ENCODE measurements at regions not wholly inside any gene's neighbourhood (a gene's known extent, or its start where the extent isn't known, plus 50 kb on each side); places are given as distances from the start of the nearest gene placed in this dataset.
"Not testable (repeated sequence)": the region's sequence is repeated elsewhere in the genome, so short reads cannot be mapped to it uniquely, and the experiment has no call there.

DNA sequence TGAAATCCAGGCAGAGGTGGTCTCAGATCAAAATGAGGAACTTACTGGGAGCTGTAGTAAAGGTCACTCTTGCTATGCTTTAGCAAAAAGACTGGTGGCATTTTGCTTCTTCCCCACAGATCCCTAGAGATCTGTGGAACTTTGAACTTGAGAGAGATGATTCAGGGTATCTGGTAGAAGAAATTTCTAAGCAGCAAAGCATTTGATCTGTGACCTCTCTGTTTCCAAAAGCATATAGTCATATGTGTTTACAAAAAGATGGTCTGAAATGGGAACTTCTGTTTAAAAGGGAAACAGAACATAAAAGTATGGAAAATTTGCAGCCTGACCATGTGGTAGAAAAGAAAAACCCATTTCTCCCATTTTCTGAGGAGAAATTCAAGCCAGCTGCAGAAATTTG lies 196.2 kb upstream of the PDZRN3 start:
- TF ChIP-seq, protein P1, sequence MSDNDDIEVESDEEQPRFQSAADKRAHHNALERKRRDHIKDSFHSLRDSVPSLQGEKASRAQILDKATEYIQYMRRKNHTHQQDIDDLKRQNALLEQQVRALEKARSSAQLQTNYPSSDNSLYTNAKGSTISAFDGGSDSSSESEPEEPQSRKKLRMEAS (IDR thresholded peaks at IDR 0.05; ENCODE audit: low read depth, low read length): not testable (repeated sequence)
- not testable (repeated sequence) for TF ChIP-seq CHD4 (IDR thresholded peaks at IDR 0.05); MYC (IDR thresholded peaks at IDR 0.05; ENCODE audit: insufficient read depth, insufficient read length, insufficient replicate concordance, low read length, severe bottlenecking); POLR2A (IDR thresholded peaks at IDR 0.05; ENCODE audit: low read depth, low read length); NBN (IDR thresholded peaks at IDR 0.05); SREBF1 (IDR thresholded peaks at IDR 0.05; ENCODE audit: low read length); CEBPB (IDR thresholded peaks at IDR 0.05; ENCODE audit: borderline replicate concordance in 1 of 2, low read depth in 2 of 2, low read length in 2 of 2); KDM1A (IDR thresholded peaks at IDR 0.05; ENCODE audit: borderline replicate concordance); EP300 (IDR thresholded peaks at IDR 0.05; ENCODE audit: borderline replicate concordance in 1 of 2, control insufficient read depth in 1 of 2, low read depth in 2 of 2, low read length in 2 of 2)
- TF ChIP-seq, protein P2, sequence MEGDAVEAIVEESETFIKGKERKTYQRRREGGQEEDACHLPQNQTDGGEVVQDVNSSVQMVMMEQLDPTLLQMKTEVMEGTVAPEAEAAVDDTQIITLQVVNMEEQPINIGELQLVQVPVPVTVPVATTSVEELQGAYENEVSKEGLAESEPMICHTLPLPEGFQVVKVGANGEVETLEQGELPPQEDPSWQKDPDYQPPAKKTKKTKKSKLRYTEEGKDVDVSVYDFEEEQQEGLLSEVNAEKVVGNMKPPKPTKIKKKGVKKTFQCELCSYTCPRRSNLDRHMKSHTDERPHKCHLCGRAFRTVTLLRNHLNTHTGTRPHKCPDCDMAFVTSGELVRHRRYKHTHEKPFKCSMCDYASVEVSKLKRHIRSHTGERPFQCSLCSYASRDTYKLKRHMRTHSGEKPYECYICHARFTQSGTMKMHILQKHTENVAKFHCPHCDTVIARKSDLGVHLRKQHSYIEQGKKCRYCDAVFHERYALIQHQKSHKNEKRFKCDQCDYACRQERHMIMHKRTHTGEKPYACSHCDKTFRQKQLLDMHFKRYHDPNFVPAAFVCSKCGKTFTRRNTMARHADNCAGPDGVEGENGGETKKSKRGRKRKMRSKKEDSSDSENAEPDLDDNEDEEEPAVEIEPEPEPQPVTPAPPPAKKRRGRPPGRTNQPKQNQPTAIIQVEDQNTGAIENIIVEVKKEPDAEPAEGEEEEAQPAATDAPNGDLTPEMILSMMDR (IDR thresholded peaks at IDR 0.05 in 2 of 3, conservative IDR thresholded peaks at IDR 0.05 in 1 of 3; ENCODE audit: control insufficient read depth in 2 of 3, extremely low read depth in 1 of 3, insufficient read depth in 1 of 3, low read depth in 3 of 3, low read length in 3 of 3): not testable (repeated sequence)
- TF ChIP-seq, protein P3, sequence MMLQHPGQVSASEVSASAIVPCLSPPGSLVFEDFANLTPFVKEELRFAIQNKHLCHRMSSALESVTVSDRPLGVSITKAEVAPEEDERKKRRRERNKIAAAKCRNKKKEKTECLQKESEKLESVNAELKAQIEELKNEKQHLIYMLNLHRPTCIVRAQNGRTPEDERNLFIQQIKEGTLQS (IDR thresholded peaks at IDR 0.05; ENCODE audit: borderline replicate concordance, extremely low read depth, low read depth, low read length): not testable (repeated sequence)
- TF ChIP-seq, protein P4, sequence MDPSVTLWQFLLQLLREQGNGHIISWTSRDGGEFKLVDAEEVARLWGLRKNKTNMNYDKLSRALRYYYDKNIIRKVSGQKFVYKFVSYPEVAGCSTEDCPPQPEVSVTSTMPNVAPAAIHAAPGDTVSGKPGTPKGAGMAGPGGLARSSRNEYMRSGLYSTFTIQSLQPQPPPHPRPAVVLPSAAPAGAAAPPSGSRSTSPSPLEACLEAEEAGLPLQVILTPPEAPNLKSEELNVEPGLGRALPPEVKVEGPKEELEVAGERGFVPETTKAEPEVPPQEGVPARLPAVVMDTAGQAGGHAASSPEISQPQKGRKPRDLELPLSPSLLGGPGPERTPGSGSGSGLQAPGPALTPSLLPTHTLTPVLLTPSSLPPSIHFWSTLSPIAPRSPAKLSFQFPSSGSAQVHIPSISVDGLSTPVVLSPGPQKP (IDR thresholded peaks at IDR 0.05; ENCODE audit: low read depth, low read length): not testable (repeated sequence)

Measured in GM12878 (cell line).